ENCODE measurements at regions not wholly inside any gene's neighbourhood (a gene's known extent, or its start where the extent isn't known, plus 50 kb on each side); places are given as distances from the start of the nearest gene placed in this dataset.

- Mint-ChIP-seq H3K4me1 (ENCODE audit: low read depth, unreplicated experiment) (no peaks in the 10 kb centered on the region), H3K4me3 (ENCODE audit: unreplicated experiment) (no peak overlapping the region), H3K9me3 (ENCODE audit: unreplicated experiment) (no peaks in the 10 kb centered on the region), H3K27me3 (ENCODE audit: insufficient read depth, unreplicated experiment) (peaks cover 18% of the 10 kb centered on the region), H3K27ac (ENCODE audit: unreplicated experiment) (no peak overlapping the region), H3K36me3 (ENCODE audit: insufficient read depth, unreplicated experiment) (no peaks in the 10 kb centered on the region)
- no peaks in the 10 kb centered on the region for H3K27me3 ChIP-seq (replicated peaks; ENCODE audit: control insufficient read depth, insufficient read depth, low read length)
- H3K4me3 ChIP-seq (ENCODE audit: low read depth, low read length): no peak overlapping the region
- DNase-seq: no peak
- no peaks in the 10 kb centered on the region for H3K9me3 ChIP-seq
- CTCF ChIA-PET: no interaction called here
- no peaks in the 10 kb centered on the region for H3K36me3 ChIP-seq (ENCODE audit: control insufficient read depth, insufficient read depth, low read length)
- no peak for TF ChIP-seq CTCF (IDR thresholded peaks at IDR 0.05; ENCODE audit: insufficient read depth in 1 of 2, low read depth in 1 of 2, low read length in 1 of 2, severe bottlenecking in 1 of 2, unreplicated experiment in 1 of 2)
- no TSS peak for BruUV-seq (replicated peaks)
- no peaks in the 10 kb centered on the region for H3K4me1 ChIP-seq
- POLR2A ChIA-PET: no interaction called here
- intact Hi-C loops (cut with micrococcal nuclease; ENCODE audit: unreplicated experiment): no loop called here
Observed at GRCh38 chr2:118714118-118714517, 133.3 kb downstream of the EN1 start.

- intact Hi-C loops (cut with micrococcal nuclease; ENCODE audit: unreplicated experiment): no loop called here
- Histone ChIP-seq H3K36me3 (ENCODE audit: control insufficient read depth, insufficient read depth, low read length) (no peaks in the 10 kb centered on the region), H3K4me1 (no peaks in the 10 kb centered on the region), H3K27me3 (replicated peaks; ENCODE audit: control insufficient read depth, insufficient read depth, low read length) (no peaks in the 10 kb centered on the region), H3K4me3 (ENCODE audit: low read depth, low read length) (no peak overlapping the region), H3K9me3 (no peaks in the 10 kb centered on the region)
- H3K27ac Mint-ChIP-seq (ENCODE audit: unreplicated experiment): no peak overlapping the region
- no peak for TF ChIP-seq CTCF (IDR thresholded peaks at IDR 0.05; ENCODE audit: insufficient read depth in 1 of 2, low read depth in 1 of 2, low read length in 1 of 2, severe bottlenecking in 1 of 2, unreplicated experiment in 1 of 2)
- H3K9me3 Mint-ChIP-seq (ENCODE audit: unreplicated experiment): no peaks in the 10 kb centered on the region
- no peaks in the 10 kb centered on the region for H3K4me1 Mint-ChIP-seq (ENCODE audit: low read depth, unreplicated experiment)
- POLR2A ChIA-PET: no interaction called here
- no TSS peak for BruUV-seq (replicated peaks)
- DNase-seq: no peak
- CTCF ChIA-PET: no interaction called here
- no peaks in the 10 kb centered on the region for H3K36me3 Mint-ChIP-seq (ENCODE audit: insufficient read depth, unreplicated experiment)
- H3K27me3 Mint-ChIP-seq (ENCODE audit: insufficient read depth, unreplicated experiment): peaks cover 5% of the 10 kb centered on the region
- no peak overlapping the region for H3K4me3 Mint-ChIP-seq (ENCODE audit: unreplicated experiment)
Observed at GRCh38 chr2:118711603-118712002, 135.8 kb downstream of the EN1 start.

- H3K4me3 Mint-ChIP-seq (ENCODE audit: unreplicated experiment): no peak overlapping the region
- ChIA-PET CTCF (no interaction called here), POLR2A (no interaction called here)
- Histone ChIP-seq H3K9me3 (no peaks in the 10 kb centered on the region), H3K4me3 (ENCODE audit: low read depth, low read length) (no peak overlapping the region), H3K27me3 (replicated peaks; ENCODE audit: control insufficient read depth, insufficient read depth, low read length) (no peaks in the 10 kb centered on the region; the same call in 1 of the 2 replicates), H3K36me3 (ENCODE audit: control insufficient read depth, insufficient read depth, low read length) (no peaks in the 10 kb centered on the region), H3K4me1 (no peaks in the 10 kb centered on the region)
- H3K9me3 Mint-ChIP-seq (ENCODE audit: unreplicated experiment): no peaks in the 10 kb centered on the region
- TF ChIP-seq CTCF (IDR thresholded peaks at IDR 0.05; ENCODE audit: insufficient read depth in 1 of 2, low read depth in 1 of 2, low read length in 1 of 2, severe bottlenecking in 1 of 2, unreplicated experiment in 1 of 2): no peak
- DNase-seq: no peak
- BruUV-seq (replicated peaks): no TSS peak
- H3K4me1 Mint-ChIP-seq (ENCODE audit: low read depth, unreplicated experiment): no peaks in the 10 kb centered on the region
- peaks cover 7% of the 10 kb centered on the region for H3K27me3 Mint-ChIP-seq (ENCODE audit: insufficient read depth, unreplicated experiment)
- no peaks in the 10 kb centered on the region for H3K36me3 Mint-ChIP-seq (ENCODE audit: insufficient read depth, unreplicated experiment)
- no peak overlapping the region for H3K27ac Mint-ChIP-seq (ENCODE audit: unreplicated experiment)
- intact Hi-C loops (cut with micrococcal nuclease; ENCODE audit: unreplicated experiment): no loop called here
Observed at GRCh38 chr2:118710481-118710880, 137.0 kb downstream of the EN1 start.

Data from Caco-2 (cell line).